IPS-20b (cell line): ENCODE measurements at regions not wholly inside any gene's neighbourhood (a gene's known extent, or its start where the extent isn't known, plus 50 kb on each side); places are given as distances from the start of the nearest gene placed in this dataset.

Source experiments
- H3K27ac ChIP-seq: one replicate; pipeline ENCODE4 v1.5.1; 2013; ENCODE audit warnings: low read length
- H3K27me3 ChIP-seq: 2 replicates; pipeline ENCODE4 v1.6.1; 2013; ENCODE audit warnings: mild to moderate bottlenecking, low read length, inconsistent platforms; ENCODE audit not compliant: insufficient read depth
- H3K36me3 ChIP-seq: 2 replicates; pipeline ENCODE4 v1.6.1; 2013; ENCODE audit warnings: low read depth, mild to moderate bottlenecking, inconsistent platforms, low read length, moderate library complexity; ENCODE audit not compliant: insufficient read depth
- H3K4me1 ChIP-seq: 2 replicates; pipeline ENCODE4 v1.6.1; 2013; ENCODE audit warnings: mild to moderate bottlenecking, control low read depth, inconsistent platforms, low read length, moderate library complexity; ENCODE audit not compliant: insufficient read depth
- H3K4me3 ChIP-seq: 2 replicates; pipeline ENCODE4 v1.5.1; 2013; ENCODE audit warnings: mild to moderate bottlenecking, low read length, inconsistent platforms
- H3K9ac ChIP-seq: 2 replicates; pipeline ENCODE4 v1.6.1; 2013; ENCODE audit warnings: low read depth, mild to moderate bottlenecking, inconsistent platforms, low read length, moderate library complexity
- H3K9me3 ChIP-seq: 2 replicates; pipeline ENCODE4 v1.6.1; 2013; ENCODE audit warnings: mild to moderate bottlenecking, low read depth, low read length, inconsistent platforms; ENCODE audit not compliant: insufficient read depth

DNA sequence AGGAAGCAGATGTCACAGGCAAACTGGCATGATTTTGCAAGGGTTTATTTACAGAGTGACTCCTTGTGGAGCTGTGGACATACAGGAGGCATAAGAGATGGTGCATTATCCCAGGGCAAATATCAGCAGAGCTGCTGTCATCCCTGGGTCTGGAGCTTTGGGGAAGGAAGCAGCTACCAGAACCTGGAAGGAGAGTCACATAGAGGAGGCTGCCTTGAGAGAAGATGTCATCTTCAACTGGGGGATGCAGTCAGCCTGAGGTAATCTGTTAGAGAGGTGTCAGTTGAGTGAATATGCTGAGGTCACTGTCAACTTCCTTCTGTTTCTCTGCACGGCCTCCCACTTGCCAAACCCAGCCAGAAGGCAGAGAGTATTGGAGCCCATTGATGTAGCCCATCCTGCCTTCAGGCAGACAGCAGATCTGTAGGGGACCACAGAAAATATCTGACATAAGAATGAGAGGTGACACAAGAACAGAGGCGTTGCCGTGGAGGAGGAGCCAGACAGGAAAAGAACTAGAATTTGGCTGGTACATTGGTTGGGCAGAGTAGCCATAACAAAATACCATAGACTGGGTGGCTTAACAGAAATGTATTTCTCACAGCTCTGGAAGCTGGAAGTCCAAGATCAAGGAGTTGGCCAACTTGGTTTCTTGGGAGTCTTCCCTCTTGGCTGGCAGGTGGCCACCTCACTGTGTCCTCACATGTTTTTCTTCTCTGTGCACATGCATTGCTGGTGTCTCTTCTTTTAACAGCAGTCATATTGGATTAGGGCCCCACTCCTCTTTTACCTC, 102.8 kb downstream of the SNX18 start:
- no peak overlapping the region for H3K4me3 ChIP-seq
- no peaks in the 10 kb centered on the region for H3K4me1 ChIP-seq
- H3K9ac ChIP-seq: no peak overlapping the region
- H3K27me3 ChIP-seq: no peaks in the 10 kb centered on the region
- H3K9me3 ChIP-seq: no peaks in the 10 kb centered on the region
- H3K27ac ChIP-seq: no peak overlapping the region
- no peaks in the 10 kb centered on the region for H3K36me3 ChIP-seq

DNA sequence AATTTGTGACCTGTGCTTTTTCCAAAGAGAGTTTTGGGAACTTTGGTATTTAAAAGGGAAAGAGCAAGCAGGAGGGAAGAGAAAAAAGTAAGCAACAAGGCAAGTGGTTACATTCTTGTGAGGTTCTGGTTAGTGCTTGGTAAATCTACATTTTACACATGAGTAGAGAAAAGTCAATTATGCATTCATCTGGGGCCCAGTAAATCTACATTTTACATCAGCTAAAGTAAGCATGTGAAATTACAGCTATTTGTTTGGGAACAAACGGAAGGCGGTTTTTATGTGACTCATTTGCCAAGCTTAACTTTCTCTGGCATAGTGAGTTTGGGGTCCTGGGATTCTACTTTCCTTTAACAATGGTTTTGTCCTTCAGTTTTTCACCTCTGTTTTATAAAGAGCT, 102.2 kb downstream of the SNX18 start:
- Histone ChIP-seq H3K9ac (no peak overlapping the region), H3K4me3 (no peak overlapping the region), H3K36me3 (no peaks in the 10 kb centered on the region), H3K9me3 (no peaks in the 10 kb centered on the region), H3K27ac (no peak overlapping the region), H3K27me3 (no peaks in the 10 kb centered on the region), H3K4me1 (no peaks in the 10 kb centered on the region)

DNA sequence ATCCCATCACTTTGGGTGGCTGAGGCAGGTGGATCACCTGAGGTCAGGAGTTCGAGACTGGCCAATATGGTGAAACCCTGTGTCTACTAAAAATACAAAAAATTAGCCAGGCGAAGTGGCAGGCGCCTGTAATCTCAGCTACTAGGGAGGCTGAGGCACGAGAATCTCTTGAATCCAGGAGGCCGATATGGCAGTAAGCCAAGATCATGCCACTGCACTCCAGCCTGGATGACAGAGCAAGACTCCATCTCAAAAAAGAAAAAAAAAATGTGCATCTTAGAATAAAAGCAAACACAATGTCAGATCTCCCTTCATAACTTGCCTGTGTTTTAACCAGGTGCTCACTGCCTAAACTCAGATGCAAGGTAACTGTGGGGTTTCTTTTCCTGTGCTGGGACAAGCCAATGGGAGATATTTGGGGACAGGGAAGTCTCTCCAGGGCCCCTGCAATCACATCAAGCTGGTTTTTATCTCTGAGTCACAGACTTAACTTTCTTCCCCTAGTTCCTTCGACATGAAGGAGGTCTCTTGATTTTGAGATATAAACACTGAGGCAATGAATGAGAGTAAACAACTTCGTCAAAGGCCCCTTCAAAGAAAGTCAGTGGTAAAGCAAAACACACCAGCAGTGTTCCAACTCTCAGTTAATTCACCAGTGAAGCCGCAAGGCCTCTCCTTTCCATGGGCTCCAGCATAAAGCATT, 99.1 kb downstream of the SNX18 start:
- Histone ChIP-seq H3K27me3 (no peaks in the 10 kb centered on the region), H3K9me3 (no peaks in the 10 kb centered on the region), H3K36me3 (no peaks in the 10 kb centered on the region), H3K27ac (no peak overlapping the region), H3K9ac (no peak overlapping the region), H3K4me3 (no peak overlapping the region), H3K4me1 (no peaks in the 10 kb centered on the region)

DNA sequence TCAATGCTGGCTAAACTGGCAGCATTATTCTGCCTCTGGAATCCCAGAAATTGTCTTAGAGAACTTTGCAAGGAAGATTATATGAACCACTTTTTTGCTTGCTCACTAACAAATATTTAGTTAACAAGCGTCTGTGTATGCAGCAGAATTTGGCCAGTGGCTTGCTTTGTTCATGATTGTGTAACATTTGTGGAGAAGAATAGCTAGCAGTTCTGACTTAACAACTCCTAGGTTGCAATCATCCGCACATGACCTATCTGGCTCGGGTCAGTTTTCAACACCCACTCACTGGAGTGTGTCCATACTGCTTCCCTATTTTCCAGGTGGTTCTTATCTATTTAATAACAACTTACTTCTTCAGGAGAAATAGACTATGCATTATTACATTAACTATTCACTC, 98.5 kb downstream of the SNX18 start:
- Histone ChIP-seq H3K9me3 (no peaks in the 10 kb centered on the region), H3K9ac (no peak overlapping the region), H3K4me1 (no peaks in the 10 kb centered on the region), H3K27ac (no peak overlapping the region), H3K4me3 (no peak overlapping the region), H3K36me3 (no peaks in the 10 kb centered on the region), H3K27me3 (no peaks in the 10 kb centered on the region)

DNA sequence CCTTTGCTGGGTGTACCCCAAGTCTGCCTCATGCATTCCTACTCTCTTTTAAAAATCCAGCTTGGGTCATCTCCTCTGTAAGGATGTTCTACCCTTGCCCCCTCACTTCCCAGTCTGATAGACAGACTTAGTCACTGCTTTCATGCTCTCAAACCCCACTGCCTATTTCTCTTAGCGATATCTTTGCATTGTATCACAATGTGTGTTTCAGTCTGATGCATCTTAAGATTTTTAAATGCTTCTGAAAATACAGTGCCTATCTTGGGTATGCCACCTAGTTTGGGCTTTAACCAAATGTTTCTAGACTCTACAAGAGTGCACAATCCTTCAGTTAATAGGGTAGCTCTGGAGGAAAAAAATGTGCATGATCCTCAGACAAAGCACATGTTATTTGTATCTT, 97.8 kb downstream of the SNX18 start:
- no peaks in the 10 kb centered on the region for H3K27me3 ChIP-seq
- no peak overlapping the region for H3K9ac ChIP-seq
- no peak overlapping the region for H3K27ac ChIP-seq
- H3K9me3 ChIP-seq: no peaks in the 10 kb centered on the region
- H3K4me1 ChIP-seq: no peaks in the 10 kb centered on the region
- no peak overlapping the region for H3K4me3 ChIP-seq
- H3K36me3 ChIP-seq: no peaks in the 10 kb centered on the region

DNA sequence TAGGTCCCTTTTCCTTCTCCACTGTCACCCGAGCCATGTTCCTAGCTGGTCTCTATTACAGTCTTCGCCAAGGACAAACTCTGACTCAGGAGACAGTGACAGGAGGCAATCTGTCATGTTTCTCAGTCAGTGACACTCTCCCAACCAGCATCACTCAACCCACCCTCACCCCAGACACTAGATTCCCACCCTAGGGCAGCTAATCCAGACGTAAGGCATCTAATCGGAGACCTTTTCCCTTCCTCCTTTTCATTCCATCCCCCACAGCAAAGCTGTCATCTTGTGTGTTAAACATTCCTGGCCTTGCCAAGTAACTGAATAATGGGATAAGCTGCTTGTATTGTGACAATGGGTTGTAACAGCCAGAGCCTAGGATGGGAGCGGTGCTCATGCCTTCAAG, 95.2 kb downstream of the SNX18 start:
- Histone ChIP-seq H3K9me3 (no peaks in the 10 kb centered on the region), H3K36me3 (no peaks in the 10 kb centered on the region), H3K27ac (no peak overlapping the region), H3K9ac (no peak overlapping the region), H3K4me1 (no peaks in the 10 kb centered on the region), H3K27me3 (no peaks in the 10 kb centered on the region), H3K4me3 (no peak overlapping the region)

DNA sequence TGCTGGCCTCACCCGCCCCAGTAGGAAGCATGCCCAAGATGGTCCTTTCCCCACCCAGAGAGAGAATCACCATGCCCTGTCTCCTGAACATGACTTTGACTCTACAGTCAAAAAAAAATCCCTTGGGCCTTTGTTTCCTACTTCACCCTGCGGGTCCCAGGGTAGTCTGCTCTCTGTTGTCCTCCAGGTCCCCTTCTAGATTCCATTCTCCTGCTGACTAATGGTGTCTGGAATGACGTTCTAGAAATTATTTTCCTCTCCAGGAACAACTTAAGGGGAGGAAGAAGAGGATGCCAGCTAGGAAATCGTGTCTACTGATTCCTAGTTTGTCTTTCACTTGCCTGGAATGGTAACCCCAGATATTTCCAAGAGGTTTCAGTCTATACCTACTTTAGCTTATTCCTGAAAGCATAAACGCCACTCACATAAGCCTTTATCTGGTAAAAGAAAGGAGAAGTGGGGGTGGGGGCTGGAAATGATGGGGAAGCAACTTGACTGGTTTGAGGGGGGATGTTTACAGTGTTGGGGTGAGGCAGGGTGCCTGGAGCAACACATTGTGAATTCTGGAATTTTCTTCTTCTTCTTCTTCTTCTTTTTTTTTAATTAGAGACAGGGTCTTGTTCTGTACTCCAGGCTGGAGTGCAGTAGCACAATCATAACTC, 93.9 kb downstream of the SNX18 start:
- no peak overlapping the region for H3K4me3 ChIP-seq
- H3K27me3 ChIP-seq: no peaks in the 10 kb centered on the region
- no peaks in the 10 kb centered on the region for H3K4me1 ChIP-seq
- no peaks in the 10 kb centered on the region for H3K9me3 ChIP-seq
- H3K9ac ChIP-seq: no peak overlapping the region
- no peak overlapping the region for H3K27ac ChIP-seq
- no peaks in the 10 kb centered on the region for H3K36me3 ChIP-seq

DNA sequence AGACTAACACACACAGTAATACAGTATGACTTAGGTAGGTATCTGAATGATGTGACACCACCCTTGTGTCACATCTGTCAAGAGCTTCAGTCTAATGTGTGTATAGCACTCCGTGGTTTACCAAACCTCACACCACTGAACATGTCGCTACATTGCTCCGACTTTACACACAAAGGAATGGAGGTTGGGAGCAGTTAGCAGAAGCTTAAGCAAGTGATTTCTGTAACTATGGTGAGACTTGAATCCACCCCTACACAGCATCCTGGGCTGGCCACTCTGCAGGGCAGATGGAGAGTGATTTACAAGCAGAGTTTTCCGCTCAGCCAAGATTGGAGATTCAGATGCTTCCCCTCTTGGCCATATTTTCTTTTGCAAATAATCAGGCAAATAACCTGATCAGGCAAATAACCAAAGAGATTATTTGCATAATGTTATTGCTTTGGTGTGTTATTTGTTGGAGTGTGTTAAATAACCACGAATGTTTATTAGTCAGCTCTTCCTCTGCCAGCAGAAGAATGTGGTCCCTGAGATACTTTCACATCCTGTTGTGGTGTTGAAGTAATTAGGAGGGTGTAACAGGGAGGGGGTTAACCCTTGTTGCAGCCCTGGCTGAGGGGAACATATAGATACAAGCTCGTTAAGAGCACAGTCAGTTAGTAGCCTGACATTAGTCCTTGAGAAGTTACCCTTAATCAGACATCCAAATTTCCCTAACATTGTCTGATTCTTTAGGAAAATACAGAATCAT, 92.8 kb downstream of the SNX18 start:
- no peak overlapping the region for H3K4me3 ChIP-seq
- no peaks in the 10 kb centered on the region for H3K4me1 ChIP-seq
- no peaks in the 10 kb centered on the region for H3K36me3 ChIP-seq
- no peaks in the 10 kb centered on the region for H3K27me3 ChIP-seq
- no peaks in the 10 kb centered on the region for H3K9me3 ChIP-seq
- no peak overlapping the region for H3K9ac ChIP-seq
- no peak overlapping the region for H3K27ac ChIP-seq

DNA sequence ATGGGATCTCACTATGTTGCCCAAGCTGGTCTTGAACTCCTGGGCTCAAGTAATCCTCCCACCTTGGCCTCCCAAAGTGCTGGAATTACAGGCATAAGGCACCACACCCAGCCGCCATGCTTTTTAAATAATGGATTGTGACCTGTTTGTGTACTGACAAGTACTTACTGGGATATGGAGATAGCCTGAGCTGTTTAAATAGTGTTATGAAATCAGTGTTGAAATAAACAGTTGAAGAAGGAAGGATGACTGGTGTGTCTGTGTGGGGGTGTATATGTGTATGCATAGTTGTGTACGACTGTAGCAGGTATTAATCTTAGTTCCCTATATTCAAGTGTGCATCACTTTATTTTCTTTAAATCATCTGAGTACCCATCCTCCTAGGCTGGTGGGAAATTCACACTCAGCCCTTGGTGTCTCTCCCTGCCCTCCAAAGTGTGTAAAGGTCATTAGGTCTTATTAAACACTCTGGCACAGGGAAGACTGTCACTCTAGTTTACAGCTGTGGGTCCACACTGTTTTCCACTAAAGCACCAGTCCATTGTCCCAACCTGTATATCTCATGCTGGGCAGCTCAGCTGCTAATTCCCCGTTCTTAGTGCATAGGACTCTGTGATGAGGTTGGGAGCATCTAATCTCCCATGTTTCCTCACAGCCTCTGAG, 91.0 kb downstream of the SNX18 start:
- no peaks in the 10 kb centered on the region for H3K4me1 ChIP-seq
- H3K4me3 ChIP-seq: no peak overlapping the region
- H3K36me3 ChIP-seq: no peaks in the 10 kb centered on the region
- H3K9ac ChIP-seq: no peak overlapping the region
- no peak overlapping the region for H3K27ac ChIP-seq
- no peaks in the 10 kb centered on the region for H3K27me3 ChIP-seq
- H3K9me3 ChIP-seq: no peaks in the 10 kb centered on the region

DNA sequence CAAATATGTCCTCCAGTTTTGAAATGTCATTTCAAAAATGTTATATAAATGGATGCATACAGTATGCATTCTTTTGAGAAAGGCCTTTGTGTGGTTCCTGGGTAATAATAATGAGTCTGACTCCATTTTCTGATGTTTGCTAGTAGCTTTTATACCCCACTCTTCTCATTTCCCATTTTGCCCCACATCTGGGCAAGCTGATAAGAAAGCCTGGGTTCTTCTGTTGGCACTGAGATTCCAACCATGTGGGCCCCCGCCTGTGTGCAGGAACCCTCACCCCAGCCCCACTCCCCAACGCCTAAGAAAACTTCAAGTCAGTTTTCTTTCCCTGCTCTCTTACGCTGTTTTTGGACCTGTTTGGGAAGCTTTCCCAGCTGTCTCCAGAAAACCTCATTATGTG, 89.4 kb downstream of the SNX18 start:
- Histone ChIP-seq H3K27ac (no peak overlapping the region), H3K36me3 (no peaks in the 10 kb centered on the region), H3K27me3 (no peaks in the 10 kb centered on the region), H3K4me3 (no peak overlapping the region), H3K4me1 (no peaks in the 10 kb centered on the region), H3K9me3 (no peaks in the 10 kb centered on the region), H3K9ac (no peak overlapping the region)

DNA sequence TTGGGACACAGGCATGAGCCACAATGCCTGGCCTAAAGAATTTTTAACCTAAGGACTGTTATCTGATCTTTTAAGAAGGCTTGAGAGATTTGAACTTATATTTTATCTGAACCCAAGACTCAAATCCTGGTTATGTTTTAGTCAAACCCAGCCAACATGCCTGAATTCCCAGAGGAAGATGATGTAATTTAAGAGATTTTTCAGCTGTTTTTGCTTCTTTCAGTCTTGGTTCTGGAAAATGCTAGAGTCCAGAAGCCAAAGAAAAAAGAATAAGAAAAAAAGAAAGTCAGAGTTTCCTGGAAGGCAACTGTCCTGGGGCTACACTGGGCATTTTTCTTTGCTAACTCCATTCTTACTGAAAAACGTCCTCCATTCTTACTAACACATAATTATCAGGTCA, 85.8 kb downstream of the SNX18 start:
- Histone ChIP-seq H3K9me3 (no peaks in the 10 kb centered on the region), H3K27ac (no peak overlapping the region), H3K9ac (no peak overlapping the region), H3K27me3 (no peaks in the 10 kb centered on the region), H3K4me3 (no peak overlapping the region), H3K4me1 (no peaks in the 10 kb centered on the region), H3K36me3 (no peaks in the 10 kb centered on the region)
